ENCODE measurements at regions not wholly inside any gene's neighbourhood (a gene's known extent, or its start where the extent isn't known, plus 50 kb on each side); places are given as distances from the start of the nearest gene placed in this dataset.

DNA sequence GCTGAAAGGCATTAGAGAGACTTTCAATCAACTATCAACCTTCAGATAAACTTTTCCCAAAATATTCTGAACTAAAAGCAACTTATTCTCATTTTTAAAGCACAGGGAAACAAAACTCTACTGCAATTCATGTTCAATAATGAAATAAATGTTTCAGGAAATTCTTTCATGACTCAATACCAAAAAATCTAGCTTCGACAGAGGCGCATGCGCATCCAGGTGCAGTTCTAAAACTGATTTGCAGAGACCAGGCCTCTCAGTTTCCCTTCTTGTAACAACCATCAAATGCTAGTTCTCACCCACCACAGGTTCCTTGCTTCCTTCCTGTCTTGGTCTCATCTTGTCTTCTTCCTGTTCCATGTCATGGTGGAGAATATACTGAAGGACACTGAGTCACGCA, 55.3 kb upstream of the NRBF2 start:
- no peaks in the 10 kb centered on the region for H3K9me3 Mint-ChIP-seq
- no peaks in the 10 kb centered on the region for H3K36me3 Mint-ChIP-seq (ENCODE audit: low read depth)
- DNase-seq = no peak
- H3K4me1 Mint-ChIP-seq (ENCODE audit: low read depth) = no peaks in the 10 kb centered on the region
- peaks cover 15% of the 10 kb centered on the region for H3K27me3 Mint-ChIP-seq (ENCODE audit: insufficient read depth)
- TF ChIP-seq, protein P1, sequence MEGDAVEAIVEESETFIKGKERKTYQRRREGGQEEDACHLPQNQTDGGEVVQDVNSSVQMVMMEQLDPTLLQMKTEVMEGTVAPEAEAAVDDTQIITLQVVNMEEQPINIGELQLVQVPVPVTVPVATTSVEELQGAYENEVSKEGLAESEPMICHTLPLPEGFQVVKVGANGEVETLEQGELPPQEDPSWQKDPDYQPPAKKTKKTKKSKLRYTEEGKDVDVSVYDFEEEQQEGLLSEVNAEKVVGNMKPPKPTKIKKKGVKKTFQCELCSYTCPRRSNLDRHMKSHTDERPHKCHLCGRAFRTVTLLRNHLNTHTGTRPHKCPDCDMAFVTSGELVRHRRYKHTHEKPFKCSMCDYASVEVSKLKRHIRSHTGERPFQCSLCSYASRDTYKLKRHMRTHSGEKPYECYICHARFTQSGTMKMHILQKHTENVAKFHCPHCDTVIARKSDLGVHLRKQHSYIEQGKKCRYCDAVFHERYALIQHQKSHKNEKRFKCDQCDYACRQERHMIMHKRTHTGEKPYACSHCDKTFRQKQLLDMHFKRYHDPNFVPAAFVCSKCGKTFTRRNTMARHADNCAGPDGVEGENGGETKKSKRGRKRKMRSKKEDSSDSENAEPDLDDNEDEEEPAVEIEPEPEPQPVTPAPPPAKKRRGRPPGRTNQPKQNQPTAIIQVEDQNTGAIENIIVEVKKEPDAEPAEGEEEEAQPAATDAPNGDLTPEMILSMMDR (IDR thresholded peaks at IDR 0.05) = no peak
- H3K4me3 Mint-ChIP-seq = no peak overlapping the region
- no peak overlapping the region for H3K27ac Mint-ChIP-seq

DNA sequence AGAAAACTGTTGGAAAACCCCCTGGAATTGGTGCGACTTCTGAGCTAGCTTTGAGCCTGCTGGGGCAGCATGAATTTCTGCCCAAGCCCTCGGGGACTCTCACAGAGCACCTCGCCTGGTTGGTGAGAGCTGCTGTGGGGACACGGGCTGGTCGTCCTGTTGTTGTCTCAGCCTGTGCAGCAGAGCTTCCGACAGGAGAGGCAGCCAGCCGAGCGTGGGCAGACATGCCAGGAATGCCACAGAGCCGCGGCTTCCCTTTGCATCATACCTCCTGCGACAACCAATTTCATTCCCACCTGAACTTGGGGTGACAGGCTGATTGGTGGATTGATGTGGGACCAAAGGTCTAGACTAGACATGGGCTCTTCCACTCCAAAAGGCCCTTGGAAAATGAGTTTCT, 60.2 kb upstream of the NRBF2 start:
- Mint-ChIP-seq H3K4me1 (ENCODE audit: low read depth) (no peaks in the 10 kb centered on the region), H3K4me3 (no peak overlapping the region), H3K9me3 (no peaks in the 10 kb centered on the region), H3K27ac (no peak overlapping the region), H3K27me3 (ENCODE audit: insufficient read depth) (peaks cover 37% of the 10 kb centered on the region), H3K36me3 (ENCODE audit: low read depth) (no peaks in the 10 kb centered on the region)
- TF ChIP-seq, protein P1 (IDR thresholded peaks at IDR 0.05) = no peak
- DNase-seq = no peak

DNA sequence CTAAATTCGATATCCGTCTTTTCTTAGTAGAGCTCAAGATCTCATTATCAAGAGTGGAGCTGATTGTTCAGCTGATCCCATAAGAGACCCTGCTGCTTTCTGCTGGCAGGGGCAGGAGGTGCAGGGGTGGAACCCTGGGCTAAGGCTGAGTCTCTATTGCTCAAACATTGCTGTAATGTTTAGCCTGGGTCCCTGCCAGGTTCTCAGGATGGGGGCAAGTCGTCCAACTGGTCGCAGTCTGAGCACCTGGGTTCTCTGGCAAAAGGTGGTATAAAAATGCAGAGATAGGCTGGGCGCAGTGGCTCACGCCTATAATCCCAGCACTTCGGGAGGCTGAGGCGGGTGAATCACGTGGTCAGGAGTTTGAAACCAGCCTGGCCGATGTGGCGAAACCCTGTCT, 62.0 kb upstream of the NRBF2 start:
- TF ChIP-seq, protein P1 (IDR thresholded peaks at IDR 0.05) = no peak

DNA sequence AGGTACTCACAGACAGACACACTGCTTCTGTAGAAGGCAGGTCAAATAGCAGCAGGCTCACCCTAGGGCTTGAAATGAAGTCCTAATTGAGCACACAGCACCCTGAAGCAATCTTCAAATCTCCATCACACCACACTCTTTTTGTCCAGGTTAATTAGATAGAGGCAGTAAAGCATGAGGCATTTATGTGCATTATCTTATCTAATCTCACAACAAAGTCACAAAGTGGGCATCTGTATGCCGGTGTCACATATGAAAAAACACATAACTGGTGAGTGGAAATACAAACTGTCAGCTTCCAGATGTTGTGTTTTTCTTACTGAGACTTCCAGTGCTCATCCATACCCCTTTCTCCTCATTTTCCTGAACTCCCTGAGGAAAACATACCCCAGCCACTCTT, 63.8 kb upstream of the NRBF2 start:
- H3K27me3 Mint-ChIP-seq (ENCODE audit: insufficient read depth) = peaks cover 35% of the 10 kb centered on the region
- DNase-seq = no peak
- H3K27ac Mint-ChIP-seq = no peak overlapping the region

More for the DNA sequence above, 62.0 kb upstream of the NRBF2 start:
- Mint-ChIP-seq H3K9me3 (no peaks in the 10 kb centered on the region), H3K27ac (no peak overlapping the region), H3K4me3 (no peak overlapping the region), H3K36me3 (ENCODE audit: low read depth) (no peaks in the 10 kb centered on the region), H3K27me3 (ENCODE audit: insufficient read depth) (peaks cover 36% of the 10 kb centered on the region), H3K4me1 (ENCODE audit: low read depth) (no peaks in the 10 kb centered on the region)
- DNase-seq = no peak

DNA sequence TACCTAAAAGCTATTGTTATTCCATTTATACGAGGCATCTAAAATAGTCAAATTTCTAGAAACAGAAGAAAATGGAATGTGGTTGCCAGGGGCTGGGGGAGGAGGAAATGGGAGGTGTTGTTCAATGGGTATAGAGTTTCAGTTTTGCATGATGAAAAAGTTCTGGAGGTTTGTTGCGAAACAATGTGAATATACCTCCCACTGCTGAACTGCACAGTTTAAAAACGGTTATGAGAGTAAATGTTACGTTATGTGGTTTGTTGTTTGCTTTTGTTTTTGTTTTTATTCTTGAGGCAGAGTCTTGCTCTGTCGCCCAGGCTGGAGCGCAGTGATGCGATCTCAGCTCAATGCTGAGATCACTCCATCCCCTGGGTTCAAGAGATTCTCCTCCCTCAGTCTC, 64.9 kb upstream of the NRBF2 start:
- Mint-ChIP-seq H3K36me3 (ENCODE audit: low read depth) (no peaks in the 10 kb centered on the region), H3K27me3 (ENCODE audit: insufficient read depth) (peaks cover 27% of the 10 kb centered on the region), H3K4me1 (ENCODE audit: low read depth) (no peaks in the 10 kb centered on the region), H3K9me3 (no peaks in the 10 kb centered on the region), H3K4me3 (no peak overlapping the region), H3K27ac (no peak overlapping the region)
- TF ChIP-seq, protein P1 (IDR thresholded peaks at IDR 0.05) = no peak
- no peak for DNase-seq

More for the DNA sequence above, 63.8 kb upstream of the NRBF2 start:
- Mint-ChIP-seq H3K36me3 (ENCODE audit: low read depth) (no peaks in the 10 kb centered on the region), H3K4me3 (no peak overlapping the region), H3K9me3 (no peaks in the 10 kb centered on the region), H3K4me1 (ENCODE audit: low read depth) (no peaks in the 10 kb centered on the region)
- TF ChIP-seq, protein P1 (IDR thresholded peaks at IDR 0.05) = no peak

DNA sequence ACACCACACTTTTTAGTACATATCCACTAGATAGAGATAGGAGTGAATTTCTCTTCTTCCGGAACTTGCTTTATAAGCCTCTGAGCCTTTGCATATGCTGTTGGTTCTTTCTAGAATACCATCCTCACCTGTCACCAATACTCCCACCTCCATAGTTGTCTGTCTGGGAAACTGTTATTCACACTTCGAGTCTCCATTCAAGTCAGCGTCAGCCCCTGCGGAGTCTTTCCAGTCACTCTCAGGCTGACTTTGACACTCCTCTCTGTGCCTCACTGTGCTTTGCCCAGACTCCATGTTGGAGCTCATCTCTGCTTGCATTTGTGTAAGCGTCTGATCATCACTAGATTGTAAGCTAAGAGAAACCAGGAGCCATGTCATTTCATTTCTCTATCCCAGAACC, 66.5 kb upstream of the NRBF2 start:
- no peak overlapping the region for H3K27ac Mint-ChIP-seq

More for the DNA sequence above, 66.5 kb upstream of the NRBF2 start:
- Mint-ChIP-seq H3K9me3 (no peaks in the 10 kb centered on the region), H3K4me3 (no peak overlapping the region), H3K4me1 (ENCODE audit: low read depth) (no peaks in the 10 kb centered on the region), H3K27me3 (ENCODE audit: insufficient read depth) (peaks cover 19% of the 10 kb centered on the region), H3K36me3 (ENCODE audit: low read depth) (no peaks in the 10 kb centered on the region)
- TF ChIP-seq, protein P1 (IDR thresholded peaks at IDR 0.05) = no peak
- no peak for DNase-seq

Measured in HFFc6 (cell line).